HepG2 (cell line): ENCODE measurements at regions not wholly inside any gene's neighbourhood (a gene's known extent, or its start where the extent isn't known, plus 50 kb on each side); places are given as distances from the start of the nearest gene placed in this dataset.

ENCODE experiments used
- HIC2 ChIP-seq: sonication (generic); formaldehyde crosslinking; IDR thresholded peaks from 2 replicates; pipeline ENCODE4 v1.9.0; 2022; ENCODE audit warnings: low read depth, missing genetic modification reagents
- MYC ChIP-seq: sonication (generic); formaldehyde crosslinking; IDR thresholded peaks from 2 replicates; pipeline ENCODE4 v1.9.0; 2021; ENCODE audit warnings: missing genetic modification reagents, borderline replicate concordance
- TCF7 ChIP-seq: sonication (generic); IDR thresholded peaks from 2 replicates; pipeline ENCODE4 v1.6.1; 2016; ENCODE audit warnings: antibody characterized with exemption, low read depth
- YEATS4 ChIP-seq: sonication (generic); formaldehyde crosslinking; IDR thresholded peaks from 2 replicates; pipeline ENCODE4 v1.4.0; 2020; ENCODE audit warnings: missing genetic modification reagents, borderline replicate concordance

GRCh38 chr7:125878235-125878956, 948.8 kb upstream of the POT1 start:
- TF ChIP-seq HIC2 (CRISPR knock-in tag) (no peak), TCF7 (no peak), MYC (no peak), YEATS4 (CRISPR knock-in tag) (no peak)
